Neural progenitor cell (in vitro differentiated cells): ENCODE measurements at regions not wholly inside any gene's neighbourhood (a gene's known extent, or its start where the extent isn't known, plus 50 kb on each side); places are given as distances from the start of the nearest gene placed in this dataset.

Experiments used
- DNase-seq: peaks from one replicate; pipeline ENCODE4 v3.0.0-alpha.2; 2016; ENCODE audit warnings: low spot score
- H2AFZ ChIP-seq: fragments of 200-600 bp; sonication (generic); replicated peaks from 2 replicates; pipeline ENCODE4 v1.6.1; 2016; ENCODE audit warnings: antibody characterized with exemption
- H3F3A ChIP-seq: fragments of 200-600 bp; sonication (generic); 2 replicates; pipeline ENCODE4 v1.6.1; 2016; ENCODE audit warnings: antibody characterized with exemption, low read depth
- H3K27ac ChIP-seq: fragments of 200-600 bp; sonication (generic); 2 replicates; pipeline ENCODE4 v1.5.1; 2016; ENCODE audit warnings: mild to moderate bottlenecking
- H3K27me3 ChIP-seq: fragments of 200-600 bp; sonication (generic); 2 replicates; pipeline ENCODE4 v1.6.1; 2016; ENCODE audit warnings: mild to moderate bottlenecking, moderate library complexity
- H3K36me3 ChIP-seq: fragments of 200-600 bp; sonication (generic); 2 replicates; pipeline ENCODE4 v1.5.1; 2016
- H3K4me1 ChIP-seq: fragments of 200-600 bp; sonication (generic); 2 replicates; pipeline ENCODE4 v1.6.1; 2016; ENCODE audit warnings: mixed run types
- H3K4me2 ChIP-seq: fragments of 200-600 bp; sonication (generic); 2 replicates; pipeline ENCODE4 v1.6.1; 2016
- H3K4me3 ChIP-seq: fragments of 200-600 bp; sonication (generic); 2 replicates; pipeline ENCODE4 v1.5.1; 2016
- H3K79me2 ChIP-seq: fragments of 200-600 bp; sonication (generic); 2 replicates; pipeline ENCODE4 v1.6.1; 2016; ENCODE audit warnings: low read depth
- H3K9ac ChIP-seq: fragments of 200-600 bp; sonication (generic); 2 replicates; pipeline ENCODE4 v1.6.1; 2016
- H3K9me3 ChIP-seq: fragments of 200-600 bp; sonication (generic); 2 replicates; pipeline ENCODE4 v1.5.1; 2016; ENCODE audit warnings: low read depth
- H4K20me1 ChIP-seq: fragments of 200-600 bp; sonication (generic); 2 replicates; pipeline ENCODE4 v1.6.1; 2016; ENCODE audit warnings: low read depth
- H3K27ac Mint-ChIP-seq: 3 replicates; pipeline ENCODE4 v1.8.0; 2021; ENCODE audit warnings: mixed read lengths
- H3K27me3 Mint-ChIP-seq: 2 replicates; pipeline ENCODE4 v1.8.0; 2022; ENCODE audit warnings: low read depth, mild to moderate bottlenecking, inconsistent platforms, moderate library complexity, mixed read lengths; ENCODE audit not compliant: insufficient read depth
- H3K36me3 Mint-ChIP-seq: 3 replicates; pipeline ENCODE4 v1.8.0; 2021; ENCODE audit warnings: mixed read lengths
- H3K4me1 Mint-ChIP-seq: 3 replicates; pipeline ENCODE4 v1.8.0; 2021; ENCODE audit warnings: mixed read lengths
- H3K4me3 Mint-ChIP-seq: 3 replicates; pipeline ENCODE4 v1.8.0; 2021; ENCODE audit warnings: mild to moderate bottlenecking, moderate library complexity, mixed read lengths
- H3K9me3 Mint-ChIP-seq: 3 replicates; pipeline ENCODE4 v1.8.0; 2020; ENCODE audit warnings: mixed read lengths
- EZH2 ChIP-seq: fragments of 200-600 bp; sonication (generic); IDR thresholded peaks from 2 replicates; pipeline ENCODE4 v1.6.1; 2017; ENCODE audit warnings: antibody characterized with exemption, mild to moderate bottlenecking, moderate library complexity
- EZH2phosphoT487 ChIP-seq: fragments of 200-600 bp; sonication (generic); IDR thresholded peaks from 2 replicates; pipeline ENCODE4 v1.6.1; 2017; ENCODE audit warnings: antibody characterized with exemption
- TF ChIP-seq, protein P1 (sequence below): fragments of 200-600 bp; sonication (generic); IDR thresholded peaks from 2 replicates; pipeline ENCODE4 v1.5.1; 2017; ENCODE audit warnings: antibody characterized with exemption, mild to moderate bottlenecking

DNA sequence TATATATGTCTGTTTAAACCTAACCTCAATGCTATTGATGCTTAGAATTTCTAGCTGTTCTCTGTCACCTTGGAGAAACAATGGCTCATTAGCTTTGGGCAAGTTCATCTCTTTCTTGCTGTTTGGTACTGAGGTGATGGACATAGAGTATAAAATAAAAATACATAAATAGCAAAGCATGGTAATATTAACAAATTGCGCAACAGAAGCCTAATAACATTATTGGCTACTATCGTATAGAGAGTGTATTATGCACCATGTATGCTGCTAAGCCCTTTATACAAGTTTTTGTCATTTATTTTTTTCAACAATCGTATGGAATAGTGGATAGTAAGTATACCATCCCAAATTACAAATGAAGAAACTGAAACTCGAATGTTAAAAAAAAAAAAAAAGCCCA lies 100.1 kb downstream of the ICOS start:
- Mint-ChIP-seq H3K4me1 (no peaks in the 10 kb centered on the region), H3K9me3 (peaks cover 2% of the 10 kb centered on the region), H3K27ac (no peak overlapping the region), H3K36me3 (no peaks in the 10 kb centered on the region), H3K27me3 (peaks cover 2% of the 10 kb centered on the region), H3K4me3 (no peak overlapping the region)
- Histone ChIP-seq H3K9ac (no peak overlapping the region), H2AFZ (no peak overlapping the region), H3K4me1 (no peaks in the 10 kb centered on the region), H4K20me1 (no peaks in the 10 kb centered on the region), H3K36me3 (no peaks in the 10 kb centered on the region), H3K27ac (no peak overlapping the region), H3K9me3 (no peaks in the 10 kb centered on the region), H3K79me2 (no peaks in the 10 kb centered on the region), H3K4me2 (no peak overlapping the region), H3F3A (no peaks in the 10 kb centered on the region), H3K4me3 (no peak overlapping the region), H3K27me3 (no peaks in the 10 kb centered on the region)
- DNase-seq = no peak
- TF ChIP-seq, protein P1, sequence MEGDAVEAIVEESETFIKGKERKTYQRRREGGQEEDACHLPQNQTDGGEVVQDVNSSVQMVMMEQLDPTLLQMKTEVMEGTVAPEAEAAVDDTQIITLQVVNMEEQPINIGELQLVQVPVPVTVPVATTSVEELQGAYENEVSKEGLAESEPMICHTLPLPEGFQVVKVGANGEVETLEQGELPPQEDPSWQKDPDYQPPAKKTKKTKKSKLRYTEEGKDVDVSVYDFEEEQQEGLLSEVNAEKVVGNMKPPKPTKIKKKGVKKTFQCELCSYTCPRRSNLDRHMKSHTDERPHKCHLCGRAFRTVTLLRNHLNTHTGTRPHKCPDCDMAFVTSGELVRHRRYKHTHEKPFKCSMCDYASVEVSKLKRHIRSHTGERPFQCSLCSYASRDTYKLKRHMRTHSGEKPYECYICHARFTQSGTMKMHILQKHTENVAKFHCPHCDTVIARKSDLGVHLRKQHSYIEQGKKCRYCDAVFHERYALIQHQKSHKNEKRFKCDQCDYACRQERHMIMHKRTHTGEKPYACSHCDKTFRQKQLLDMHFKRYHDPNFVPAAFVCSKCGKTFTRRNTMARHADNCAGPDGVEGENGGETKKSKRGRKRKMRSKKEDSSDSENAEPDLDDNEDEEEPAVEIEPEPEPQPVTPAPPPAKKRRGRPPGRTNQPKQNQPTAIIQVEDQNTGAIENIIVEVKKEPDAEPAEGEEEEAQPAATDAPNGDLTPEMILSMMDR = no peak
- TF ChIP-seq EZH2 (no peak), EZH2phosphoT487 (no peak)

DNA sequence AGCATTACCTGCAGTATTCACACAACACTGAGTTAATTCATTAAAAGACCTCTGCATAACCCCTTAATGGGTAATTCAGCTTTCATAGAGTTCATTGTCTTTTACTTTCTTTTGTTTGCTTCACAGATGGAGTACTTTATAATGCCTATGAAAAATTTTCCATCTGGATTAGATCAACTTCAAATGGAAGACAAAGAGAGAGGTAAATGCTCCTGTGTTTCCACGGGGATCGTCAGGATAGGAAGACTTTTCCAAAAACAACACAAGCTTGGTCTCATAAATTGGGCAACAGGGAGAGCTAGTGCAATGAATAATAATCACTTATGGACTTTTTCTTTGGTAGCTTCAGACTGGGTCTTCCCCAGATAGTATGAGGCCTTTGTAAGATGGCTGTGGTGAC lies 100.7 kb downstream of the ICOS start:
- Histone ChIP-seq H4K20me1 (no peaks in the 10 kb centered on the region), H3K27me3 (no peaks in the 10 kb centered on the region)
- DNase-seq = no peak

DNA sequence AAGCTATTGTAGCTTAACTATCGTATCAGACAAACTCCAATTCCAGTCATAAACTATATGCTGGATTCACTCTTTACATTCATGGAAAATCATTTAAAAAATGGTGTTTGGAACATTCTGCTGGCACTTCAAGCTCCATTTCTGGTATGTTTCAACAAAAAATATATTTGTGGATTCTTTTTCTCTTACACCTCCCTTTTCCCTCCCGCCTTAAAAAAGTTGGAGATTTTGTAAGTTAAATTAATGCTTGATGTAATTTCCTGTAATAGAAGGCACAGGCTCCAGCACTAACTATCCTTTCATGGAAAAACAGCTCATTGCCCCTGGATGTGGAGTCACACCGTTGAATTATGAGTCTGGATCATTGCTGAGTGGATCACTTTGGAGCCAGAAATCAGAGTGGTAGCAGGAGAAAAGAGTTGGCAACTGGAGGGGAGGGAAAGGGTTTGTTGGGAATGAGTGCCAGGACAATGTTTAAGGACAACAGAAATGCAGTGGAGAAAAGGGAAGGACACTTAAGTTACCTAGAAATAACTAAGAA lies 102.8 kb downstream of the ICOS start:
- no peaks in the 10 kb centered on the region for H3K79me2 ChIP-seq
- H3K4me3 ChIP-seq = no peak overlapping the region
- H3K4me1 Mint-ChIP-seq = no peaks in the 10 kb centered on the region
- no peaks in the 10 kb centered on the region for H3K27me3 ChIP-seq
- H3K36me3 ChIP-seq = no peaks in the 10 kb centered on the region
- TF ChIP-seq EZH2phosphoT487 (no peak), EZH2 (no peak)
- TF ChIP-seq, protein P1 = no peak
- H3K9ac ChIP-seq = no peak overlapping the region
- peaks cover 2% of the 10 kb centered on the region for H3K27me3 Mint-ChIP-seq
- H3K4me3 Mint-ChIP-seq = no peak overlapping the region
- H3K4me2 ChIP-seq = no peak overlapping the region
- no peak overlapping the region for H2AFZ ChIP-seq
- no peak overlapping the region for H3K27ac Mint-ChIP-seq
- H3K36me3 Mint-ChIP-seq = no peaks in the 10 kb centered on the region
- no peak for DNase-seq
- no peaks in the 10 kb centered on the region for H3K4me1 ChIP-seq
- no peak overlapping the region for H3K27ac ChIP-seq
- H3K9me3 Mint-ChIP-seq = peaks cover 2% of the 10 kb centered on the region
- H3F3A ChIP-seq = no peaks in the 10 kb centered on the region
- H3K9me3 ChIP-seq = no peaks in the 10 kb centered on the region
- no peaks in the 10 kb centered on the region for H4K20me1 ChIP-seq

More for the DNA sequence above, 100.7 kb downstream of the ICOS start:
- H3F3A ChIP-seq = no peaks in the 10 kb centered on the region
- no peaks in the 10 kb centered on the region for H3K36me3 ChIP-seq
- Mint-ChIP-seq H3K4me1 (no peaks in the 10 kb centered on the region), H3K4me3 (no peak overlapping the region), H3K27me3 (peaks cover 2% of the 10 kb centered on the region), H3K36me3 (no peaks in the 10 kb centered on the region), H3K9me3 (peaks cover 2% of the 10 kb centered on the region), H3K27ac (no peak overlapping the region)
- H3K9me3 ChIP-seq = no peaks in the 10 kb centered on the region
- no peak overlapping the region for H3K4me2 ChIP-seq
- no peak overlapping the region for H3K9ac ChIP-seq
- no peaks in the 10 kb centered on the region for H3K79me2 ChIP-seq
- no peaks in the 10 kb centered on the region for H3K4me1 ChIP-seq
- TF ChIP-seq, protein P1 = no peak
- TF ChIP-seq EZH2phosphoT487 = no peak
- no peak for TF ChIP-seq EZH2
- H3K4me3 ChIP-seq = no peak overlapping the region
- H3K27ac ChIP-seq = no peak overlapping the region
- no peak overlapping the region for H2AFZ ChIP-seq
